NB4 (cell line): ENCODE measurements at regions not wholly inside any gene's neighbourhood (a gene's known extent, or its start where the extent isn't known, plus 50 kb on each side); places are given as distances from the start of the nearest gene placed in this dataset.

Source experiments
- MYC ChIP-seq: IDR thresholded peaks from 2 replicates; pipeline ENCODE4 v1.6.1; 2011; ENCODE audit warnings: low read depth, low read length
- TF ChIP-seq, protein P1 (sequence below): IDR thresholded peaks from one replicate; pipeline ENCODE4 v1.5.1; 2012; ENCODE audit warnings: low read depth, low read length

DNA sequence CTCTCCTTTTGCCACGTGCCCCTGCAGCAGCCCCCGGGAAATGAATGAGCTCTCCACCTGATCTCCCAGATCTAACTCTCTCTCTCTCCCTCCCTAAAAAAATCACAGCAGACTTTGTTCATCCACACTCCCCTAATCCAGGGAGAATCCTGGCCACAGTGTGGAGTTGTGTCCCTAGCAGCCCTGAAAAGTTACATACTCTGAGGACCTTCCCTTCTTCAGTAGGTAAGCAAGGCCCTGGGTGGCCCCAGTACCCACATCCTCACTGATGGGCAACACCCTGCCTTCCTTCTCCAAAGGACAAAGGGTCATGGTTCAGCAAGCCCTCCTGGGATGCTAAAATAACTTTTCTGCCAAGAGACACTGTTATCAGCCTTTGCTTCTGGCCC is 76.9 kb upstream of the GLI2 start:
- TF ChIP-seq MYC = no peak
- TF ChIP-seq, protein P1, sequence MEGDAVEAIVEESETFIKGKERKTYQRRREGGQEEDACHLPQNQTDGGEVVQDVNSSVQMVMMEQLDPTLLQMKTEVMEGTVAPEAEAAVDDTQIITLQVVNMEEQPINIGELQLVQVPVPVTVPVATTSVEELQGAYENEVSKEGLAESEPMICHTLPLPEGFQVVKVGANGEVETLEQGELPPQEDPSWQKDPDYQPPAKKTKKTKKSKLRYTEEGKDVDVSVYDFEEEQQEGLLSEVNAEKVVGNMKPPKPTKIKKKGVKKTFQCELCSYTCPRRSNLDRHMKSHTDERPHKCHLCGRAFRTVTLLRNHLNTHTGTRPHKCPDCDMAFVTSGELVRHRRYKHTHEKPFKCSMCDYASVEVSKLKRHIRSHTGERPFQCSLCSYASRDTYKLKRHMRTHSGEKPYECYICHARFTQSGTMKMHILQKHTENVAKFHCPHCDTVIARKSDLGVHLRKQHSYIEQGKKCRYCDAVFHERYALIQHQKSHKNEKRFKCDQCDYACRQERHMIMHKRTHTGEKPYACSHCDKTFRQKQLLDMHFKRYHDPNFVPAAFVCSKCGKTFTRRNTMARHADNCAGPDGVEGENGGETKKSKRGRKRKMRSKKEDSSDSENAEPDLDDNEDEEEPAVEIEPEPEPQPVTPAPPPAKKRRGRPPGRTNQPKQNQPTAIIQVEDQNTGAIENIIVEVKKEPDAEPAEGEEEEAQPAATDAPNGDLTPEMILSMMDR = no peak
